ENCODE measurements at regions not wholly inside any gene's neighbourhood (a gene's known extent, or its start where the extent isn't known, plus 50 kb on each side); places are given as distances from the start of the nearest gene placed in this dataset.

DNA sequence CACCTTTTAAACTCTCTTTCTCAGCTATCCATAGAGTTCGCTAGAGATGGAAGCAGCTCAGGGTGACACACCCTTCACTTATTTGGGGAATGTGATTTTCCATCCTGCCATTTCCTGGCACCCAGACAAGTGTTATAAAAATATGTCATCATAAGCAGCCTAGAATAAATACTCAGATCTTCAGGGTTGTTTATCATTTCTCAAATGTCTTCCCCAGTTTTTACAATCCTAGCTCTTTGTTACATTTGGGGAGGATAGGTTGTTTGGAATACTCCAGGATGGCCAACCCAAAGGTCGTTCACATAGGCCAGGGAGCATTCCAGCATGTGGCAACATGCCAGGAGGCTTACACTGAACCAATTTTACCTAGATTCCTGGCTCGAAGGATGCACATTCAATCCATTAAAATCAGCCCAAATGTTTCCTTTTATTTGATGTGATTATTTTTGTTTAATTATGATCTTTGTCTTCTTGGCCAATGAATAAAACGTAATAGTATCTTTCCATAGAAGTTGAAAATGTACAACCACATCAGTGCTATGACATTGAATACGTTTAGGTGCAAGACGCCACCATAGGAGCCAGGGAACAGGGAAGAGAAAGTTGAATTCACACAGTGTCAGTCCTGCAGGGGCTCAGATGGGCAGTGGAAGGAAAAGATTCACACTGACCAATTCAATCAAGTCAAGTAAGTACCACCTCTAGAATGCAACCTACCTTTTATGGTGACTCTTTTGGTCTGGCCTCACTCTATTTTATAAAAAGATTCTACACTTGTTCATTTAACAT, 537.7 kb upstream of the MDFIC2 start:
- H3K4me3 ChIP-seq (ENCODE audit: low read depth in 1 of 5, low read length in 5 of 5) = no peak overlapping the region
- no peaks in the 10 kb centered on the region for H3K9me3 ChIP-seq (ENCODE audit: control insufficient read depth in 5 of 5, low read length in 5 of 5)
- no peak overlapping the region for H3K27ac ChIP-seq (ENCODE audit: low read depth, low read length)
- H3K9ac ChIP-seq (ENCODE audit: low read length in 5 of 5) = no peak overlapping the region
- no peaks in the 10 kb centered on the region for H3K27me3 ChIP-seq (ENCODE audit: control insufficient read depth in 5 of 5, insufficient read depth in 4 of 5, low read length in 5 of 5)
- peaks cover 0 to 28% (median 27%) of the 10 kb centered on the region in 5 donors for H3K4me1 ChIP-seq (ENCODE audit: control insufficient read depth in 5 of 5, insufficient read depth in 5 of 5, low read length in 5 of 5)
- no peaks in the 10 kb centered on the region for H3K36me3 ChIP-seq (ENCODE audit: control insufficient read depth in 5 of 5, insufficient read depth in 5 of 5, low read length in 5 of 5)

DNA sequence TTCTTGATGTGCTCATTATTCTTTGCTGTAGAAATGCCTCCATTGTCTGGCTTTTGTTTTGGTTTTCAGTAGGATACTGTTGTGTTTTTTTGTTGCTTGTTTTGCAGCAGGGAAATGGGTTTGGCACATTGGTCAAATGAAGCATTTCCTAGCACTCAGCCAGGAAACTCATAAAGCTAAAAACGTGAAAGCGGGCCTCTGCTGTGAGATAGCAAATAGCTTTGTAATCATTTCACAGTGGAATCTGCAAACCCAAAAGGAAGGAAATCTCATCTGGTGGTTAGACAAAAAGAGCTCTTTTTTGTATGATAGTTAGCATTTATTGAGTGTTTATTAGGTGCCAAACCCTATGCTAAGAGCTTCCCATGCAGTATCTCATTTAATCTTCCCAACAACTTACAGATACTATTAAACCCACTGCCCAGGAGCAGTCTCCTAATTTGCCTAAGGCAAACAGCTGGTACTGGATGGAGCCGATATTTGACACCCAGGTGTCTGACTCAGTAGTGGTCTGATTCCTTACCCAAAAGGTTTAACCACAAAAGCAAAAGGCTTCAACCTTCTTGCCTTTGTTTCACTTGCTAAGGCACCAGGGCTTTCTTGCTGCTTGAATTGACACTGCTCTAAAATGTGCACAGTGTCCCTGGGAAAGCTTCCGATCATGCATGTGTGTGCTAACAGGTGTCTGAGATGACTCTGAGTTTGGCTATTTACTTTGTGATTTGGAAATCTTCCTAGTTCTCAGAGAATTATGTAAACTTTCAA, 527.9 kb upstream of the MDFIC2 start:
- Histone ChIP-seq H3K27me3 (ENCODE audit: control insufficient read depth in 5 of 5, insufficient read depth in 4 of 5, low read length in 5 of 5) (no peaks in the 10 kb centered on the region), H3K4me3 (ENCODE audit: low read depth in 1 of 5, low read length in 5 of 5) (no peak overlapping the region)

DNA sequence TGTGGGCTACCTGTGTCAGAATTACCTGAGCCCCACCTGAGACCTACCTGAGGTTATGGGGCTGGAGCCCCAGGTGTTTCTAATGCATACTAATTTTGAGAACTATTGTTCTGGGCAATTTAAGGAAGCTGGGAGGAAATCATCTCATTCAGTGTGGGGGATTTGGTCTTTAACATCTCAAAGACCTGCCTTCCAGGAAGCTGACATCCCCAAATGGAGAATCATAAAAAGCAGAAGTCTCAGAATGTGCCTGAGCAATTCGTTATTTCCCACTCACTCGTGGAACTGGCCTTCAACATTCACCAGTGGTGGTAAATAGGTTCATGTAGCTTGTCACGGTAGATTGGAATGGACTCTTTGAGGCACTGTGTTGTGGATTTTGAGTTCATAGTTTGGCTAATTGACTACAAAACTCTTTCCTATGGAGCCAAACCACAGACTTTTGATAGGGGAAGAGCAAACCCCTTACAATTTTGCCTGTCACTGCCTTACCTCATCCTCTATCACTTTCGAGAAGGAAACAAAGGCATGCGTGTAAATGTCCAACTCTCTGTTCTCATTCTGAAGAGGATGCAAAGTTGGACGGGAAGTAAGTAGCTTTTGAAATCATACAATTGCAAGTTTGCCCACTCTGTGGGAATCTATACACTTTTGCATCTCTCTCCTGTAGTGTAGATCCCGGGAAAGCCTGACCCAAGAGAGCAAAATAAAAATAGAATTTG, 521.0 kb upstream of the MDFIC2 start:
- peaks cover 0 to 15% (median 13%) of the 10 kb centered on the region in 5 donors for H3K4me1 ChIP-seq (ENCODE audit: control insufficient read depth in 5 of 5, insufficient read depth in 5 of 5, low read length in 5 of 5)
- no peaks in the 10 kb centered on the region for H3K27me3 ChIP-seq (ENCODE audit: control insufficient read depth in 5 of 5, insufficient read depth in 4 of 5, low read length in 5 of 5)
- no peaks in the 10 kb centered on the region for H3K36me3 ChIP-seq (ENCODE audit: control insufficient read depth in 5 of 5, insufficient read depth in 5 of 5, low read length in 5 of 5)
- no peaks in the 10 kb centered on the region for H3K9me3 ChIP-seq (ENCODE audit: control insufficient read depth in 5 of 5, low read length in 5 of 5)
- H3K9ac ChIP-seq (ENCODE audit: low read length in 5 of 5) = no peak overlapping the region
- peak overlapping the region; percentile 90 for H3K27ac ChIP-seq (ENCODE audit: low read depth, low read length)
- H3K4me3 ChIP-seq (ENCODE audit: low read depth in 1 of 5, low read length in 5 of 5) = no peak overlapping the region

More for the DNA sequence above, 527.9 kb upstream of the MDFIC2 start:
- no peak overlapping the region for H3K9ac ChIP-seq (ENCODE audit: low read length in 5 of 5)
- H3K27ac ChIP-seq (ENCODE audit: low read depth, low read length) = no peak overlapping the region
- no peaks in the 10 kb centered on the region for H3K9me3 ChIP-seq (ENCODE audit: control insufficient read depth in 5 of 5, low read length in 5 of 5)
- H3K36me3 ChIP-seq (ENCODE audit: control insufficient read depth in 5 of 5, insufficient read depth in 5 of 5, low read length in 5 of 5) = no peaks in the 10 kb centered on the region
- peaks cover 0 to 9% (median 0%) of the 10 kb centered on the region in 5 donors for H3K4me1 ChIP-seq (ENCODE audit: control insufficient read depth in 5 of 5, insufficient read depth in 5 of 5, low read length in 5 of 5)

DNA sequence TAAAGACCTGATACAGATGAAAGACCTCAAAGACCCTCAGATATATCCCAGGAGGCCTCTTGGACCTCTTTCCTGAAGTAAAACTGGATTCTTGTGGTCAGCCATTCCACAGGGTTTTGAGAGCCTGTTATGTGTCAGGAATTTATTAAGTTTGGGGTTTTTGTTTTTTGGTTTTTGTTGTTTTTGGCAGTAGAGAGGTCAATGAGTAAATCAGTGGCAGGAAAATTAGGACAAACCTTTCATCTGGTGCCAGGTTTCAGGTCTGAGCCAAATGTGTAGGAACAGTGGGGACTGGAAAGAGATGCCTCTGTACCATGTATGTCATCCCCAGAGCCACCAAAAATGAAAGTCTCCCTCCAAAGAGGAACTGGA, 520.4 kb upstream of the MDFIC2 start:
- Histone ChIP-seq H3K4me3 (ENCODE audit: low read depth in 1 of 5, low read length in 5 of 5) (no peak overlapping the region), H3K36me3 (ENCODE audit: control insufficient read depth in 5 of 5, insufficient read depth in 5 of 5, low read length in 5 of 5) (no peaks in the 10 kb centered on the region), H3K4me1 (ENCODE audit: control insufficient read depth in 5 of 5, insufficient read depth in 5 of 5, low read length in 5 of 5) (peaks cover 0 to 15% (median 13%) of the 10 kb centered on the region in 5 donors), H3K27ac (ENCODE audit: low read depth, low read length) (peak overlapping the region; percentile 90), H3K27me3 (ENCODE audit: control insufficient read depth in 5 of 5, insufficient read depth in 4 of 5, low read length in 5 of 5) (no peaks in the 10 kb centered on the region), H3K9me3 (ENCODE audit: control insufficient read depth in 5 of 5, low read length in 5 of 5) (no peaks in the 10 kb centered on the region), H3K9ac (ENCODE audit: low read length in 5 of 5) (no peak overlapping the region)

DNA sequence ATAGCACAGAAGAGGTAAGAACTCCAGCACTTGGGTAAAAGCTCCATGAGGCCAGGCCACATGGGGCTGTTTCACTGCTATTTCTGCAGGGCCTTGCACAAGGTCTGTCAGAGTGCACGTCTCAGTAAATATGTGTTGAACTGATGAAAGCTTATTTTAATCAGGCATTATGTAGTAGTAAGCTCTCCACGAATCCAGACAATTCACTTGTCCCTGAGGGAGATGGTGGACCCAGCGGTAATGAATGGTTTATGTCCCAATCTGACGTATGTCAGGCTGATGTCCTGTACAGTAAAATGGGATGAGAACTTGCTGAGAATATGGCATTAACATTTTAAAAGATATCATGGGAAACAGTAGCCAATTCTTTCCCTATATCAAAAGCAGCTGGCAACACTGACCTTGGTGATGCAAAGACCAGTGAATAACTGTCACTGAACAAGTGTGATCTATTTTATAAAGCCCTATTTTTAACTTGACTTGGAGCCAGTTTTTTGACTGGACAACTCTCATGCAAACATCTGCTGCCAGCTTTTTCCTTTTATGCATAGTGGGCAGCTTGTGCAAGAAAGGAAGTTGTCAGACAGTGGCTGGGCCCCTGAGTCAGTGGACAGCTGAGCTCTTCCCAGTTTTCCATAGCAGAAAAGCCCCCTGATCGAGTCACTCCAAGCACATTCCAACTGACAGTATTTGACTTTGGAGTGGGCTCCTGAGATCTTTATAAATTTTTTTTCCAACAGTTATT, 519.8 kb upstream of the MDFIC2 start:
- H3K4me1 ChIP-seq (ENCODE audit: control insufficient read depth in 5 of 5, insufficient read depth in 5 of 5, low read length in 5 of 5) = peaks cover 0 to 15% (median 13%) of the 10 kb centered on the region in 5 donors
- no peak overlapping the region for H3K4me3 ChIP-seq (ENCODE audit: low read depth in 1 of 5, low read length in 5 of 5)
- H3K27ac ChIP-seq (ENCODE audit: low read depth, low read length) = peak overlapping the region; percentile 90
- H3K9me3 ChIP-seq (ENCODE audit: control insufficient read depth in 5 of 5, low read length in 5 of 5) = no peaks in the 10 kb centered on the region
- H3K36me3 ChIP-seq (ENCODE audit: control insufficient read depth in 5 of 5, insufficient read depth in 5 of 5, low read length in 5 of 5) = no peaks in the 10 kb centered on the region
- no peaks in the 10 kb centered on the region for H3K27me3 ChIP-seq (ENCODE audit: control insufficient read depth in 5 of 5, insufficient read depth in 4 of 5, low read length in 5 of 5)
- no peak overlapping the region for H3K9ac ChIP-seq (ENCODE audit: low read length in 5 of 5)

DNA sequence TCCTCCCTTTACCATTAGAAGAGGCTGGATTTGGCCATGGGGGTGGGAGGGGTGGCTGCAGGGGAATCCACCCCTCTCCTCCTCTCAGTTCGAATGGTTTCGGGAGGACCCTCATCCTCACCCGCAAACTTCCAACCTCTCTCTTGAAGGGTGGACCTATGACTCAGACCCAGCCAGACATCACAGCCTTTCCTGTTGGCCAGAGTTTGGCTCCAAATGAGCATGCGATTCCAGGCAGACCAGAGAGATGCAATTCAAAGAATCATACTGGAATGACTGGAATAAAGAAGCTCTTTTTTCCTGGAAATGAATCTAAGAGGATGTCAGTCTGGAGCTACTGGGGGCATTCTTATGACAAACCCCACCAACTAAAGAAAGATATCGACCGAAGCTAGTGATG, 516.7 kb upstream of the MDFIC2 start:
- no peaks in the 10 kb centered on the region for H3K27me3 ChIP-seq (ENCODE audit: control insufficient read depth in 5 of 5, insufficient read depth in 4 of 5, low read length in 5 of 5)
- no peak overlapping the region for H3K9ac ChIP-seq (ENCODE audit: low read length in 5 of 5)
- no peaks in the 10 kb centered on the region for H3K36me3 ChIP-seq (ENCODE audit: control insufficient read depth in 5 of 5, insufficient read depth in 5 of 5, low read length in 5 of 5)
- peaks cover 0 to 22% (median 18%) of the 10 kb centered on the region in 5 donors for H3K4me1 ChIP-seq (ENCODE audit: control insufficient read depth in 5 of 5, insufficient read depth in 5 of 5, low read length in 5 of 5)
- no peaks in the 10 kb centered on the region for H3K9me3 ChIP-seq (ENCODE audit: control insufficient read depth in 5 of 5, low read length in 5 of 5)
- no peak overlapping the region for H3K4me3 ChIP-seq (ENCODE audit: low read depth in 1 of 5, low read length in 5 of 5)
- H3K27ac ChIP-seq (ENCODE audit: low read depth, low read length) = no peak overlapping the region

DNA sequence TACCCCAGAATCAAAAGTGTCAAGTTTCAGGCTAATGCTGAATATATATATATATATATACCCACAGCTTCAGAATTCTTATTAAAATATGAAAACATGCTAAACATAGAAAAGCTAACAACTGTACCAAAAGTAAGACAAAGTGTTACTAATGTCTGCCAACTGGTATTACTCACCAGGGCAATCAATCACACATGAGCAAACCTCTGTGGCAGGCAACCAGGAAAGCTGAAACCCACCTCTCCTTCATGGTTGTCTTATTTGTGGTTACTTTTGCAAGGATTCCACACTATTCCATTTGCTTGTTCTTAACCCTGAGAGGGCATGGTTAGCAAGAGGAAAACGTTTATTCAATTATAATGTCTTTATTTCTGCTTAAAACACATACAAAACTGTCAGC, 512.3 kb upstream of the MDFIC2 start:
- Histone ChIP-seq H3K27ac (ENCODE audit: low read depth, low read length) (no peak overlapping the region), H3K36me3 (ENCODE audit: control insufficient read depth in 5 of 5, insufficient read depth in 5 of 5, low read length in 5 of 5) (no peaks in the 10 kb centered on the region), H3K27me3 (ENCODE audit: control insufficient read depth in 5 of 5, insufficient read depth in 4 of 5, low read length in 5 of 5) (no peaks in the 10 kb centered on the region), H3K9me3 (ENCODE audit: control insufficient read depth in 5 of 5, low read length in 5 of 5) (no peaks in the 10 kb centered on the region), H3K4me3 (ENCODE audit: low read depth in 1 of 5, low read length in 5 of 5) (no peak overlapping the region), H3K9ac (ENCODE audit: low read length in 5 of 5) (no peak overlapping the region), H3K4me1 (ENCODE audit: control insufficient read depth in 5 of 5, insufficient read depth in 5 of 5, low read length in 5 of 5) (peaks cover 0 to 16% (median 5%) of the 10 kb centered on the region in 5 donors)

DNA sequence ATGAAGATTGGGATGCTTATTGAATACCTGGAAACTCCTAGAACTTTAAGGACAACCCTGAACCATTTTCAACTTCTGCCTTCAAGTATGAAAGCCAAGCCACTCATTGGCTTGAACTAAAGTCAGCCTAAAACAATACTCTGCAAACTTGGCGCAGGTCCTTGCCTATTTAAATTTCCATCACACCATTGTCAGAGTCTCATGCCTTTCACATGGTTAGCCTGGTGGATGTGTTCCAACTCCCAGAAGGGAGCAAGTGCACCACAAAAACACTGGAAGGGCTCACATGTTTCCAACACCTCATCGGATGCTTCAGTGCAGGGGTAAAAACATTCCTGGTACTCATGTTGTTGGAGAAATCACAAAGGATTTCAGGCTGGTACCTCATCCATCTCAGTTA, 511.6 kb upstream of the MDFIC2 start:
- Histone ChIP-seq H3K27ac (ENCODE audit: low read depth, low read length) (no peak overlapping the region), H3K4me1 (ENCODE audit: control insufficient read depth in 5 of 5, insufficient read depth in 5 of 5, low read length in 5 of 5) (peaks cover 0 to 16% (median 5%) of the 10 kb centered on the region in 5 donors), H3K36me3 (ENCODE audit: control insufficient read depth in 5 of 5, insufficient read depth in 5 of 5, low read length in 5 of 5) (no peaks in the 10 kb centered on the region)

DNA sequence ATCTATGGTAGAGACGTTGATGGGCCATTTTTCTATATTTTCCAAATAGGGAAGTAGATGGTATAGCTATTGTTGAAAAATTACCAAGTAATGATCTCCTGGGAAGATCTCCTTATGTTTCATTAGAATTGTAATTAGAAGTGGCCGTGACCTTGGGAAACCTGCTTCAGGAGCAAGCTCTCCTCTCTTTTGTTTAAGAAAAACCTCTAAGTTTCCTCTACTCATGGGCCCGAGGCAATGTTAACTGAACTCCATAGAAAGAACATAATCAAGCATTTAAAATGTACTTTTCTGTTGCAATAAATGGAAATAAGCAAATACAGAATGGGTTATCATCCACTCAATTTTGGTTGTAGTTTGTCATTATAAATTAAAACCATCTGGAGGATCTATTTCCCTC, 511.2 kb upstream of the MDFIC2 start:
- Histone ChIP-seq H3K9me3 (ENCODE audit: control insufficient read depth in 5 of 5, low read length in 5 of 5) (no peaks in the 10 kb centered on the region), H3K4me3 (ENCODE audit: low read depth in 1 of 5, low read length in 5 of 5) (no peak overlapping the region), H3K9ac (ENCODE audit: low read length in 5 of 5) (no peak overlapping the region), H3K27ac (ENCODE audit: low read depth, low read length) (no peak overlapping the region), H3K27me3 (ENCODE audit: control insufficient read depth in 5 of 5, insufficient read depth in 4 of 5, low read length in 5 of 5) (no peaks in the 10 kb centered on the region), H3K4me1 (ENCODE audit: control insufficient read depth in 5 of 5, insufficient read depth in 5 of 5, low read length in 5 of 5) (peaks cover 0 to 16% (median 5%) of the 10 kb centered on the region in 5 donors), H3K36me3 (ENCODE audit: control insufficient read depth in 5 of 5, insufficient read depth in 5 of 5, low read length in 5 of 5) (no peaks in the 10 kb centered on the region)

More for the DNA sequence above, 511.6 kb upstream of the MDFIC2 start:
- Histone ChIP-seq H3K4me3 (ENCODE audit: low read depth in 1 of 5, low read length in 5 of 5) (no peak overlapping the region), H3K9ac (ENCODE audit: low read length in 5 of 5) (no peak overlapping the region), H3K9me3 (ENCODE audit: control insufficient read depth in 5 of 5, low read length in 5 of 5) (no peaks in the 10 kb centered on the region), H3K27me3 (ENCODE audit: control insufficient read depth in 5 of 5, insufficient read depth in 4 of 5, low read length in 5 of 5) (no peaks in the 10 kb centered on the region)
